Body of pancreas (tissue), 4 donors: ENCODE measurements at regions not wholly inside any gene's neighbourhood (a gene's known extent, or its start where the extent isn't known, plus 50 kb on each side); places are given as distances from the start of the nearest gene placed in this dataset.

Experiments used
- POLR2A ChIP-seq, 3 donors: fragments of 450-650 bp; IDR thresholded peaks; one replicate each; pipeline ENCODE4 v1.6.1; 2016; ENCODE audit warnings: antibody characterized with exemption in 3 of 3, mild to moderate bottlenecking in 2 of 3
- TF ChIP-seq, protein P1 (sequence below), 7 experiments: fragments of 450-650 bp in 4 of 7; fragments of 200-600 bp in 3 of 7; sonication (generic) in 3 of 7; IDR thresholded peaks; one replicate each; pipeline ENCODE4 v1.5.1; 2016 to 2019; ENCODE audit warnings: antibody characterized with exemption in 7 of 7

- TF ChIP-seq, protein P1, sequence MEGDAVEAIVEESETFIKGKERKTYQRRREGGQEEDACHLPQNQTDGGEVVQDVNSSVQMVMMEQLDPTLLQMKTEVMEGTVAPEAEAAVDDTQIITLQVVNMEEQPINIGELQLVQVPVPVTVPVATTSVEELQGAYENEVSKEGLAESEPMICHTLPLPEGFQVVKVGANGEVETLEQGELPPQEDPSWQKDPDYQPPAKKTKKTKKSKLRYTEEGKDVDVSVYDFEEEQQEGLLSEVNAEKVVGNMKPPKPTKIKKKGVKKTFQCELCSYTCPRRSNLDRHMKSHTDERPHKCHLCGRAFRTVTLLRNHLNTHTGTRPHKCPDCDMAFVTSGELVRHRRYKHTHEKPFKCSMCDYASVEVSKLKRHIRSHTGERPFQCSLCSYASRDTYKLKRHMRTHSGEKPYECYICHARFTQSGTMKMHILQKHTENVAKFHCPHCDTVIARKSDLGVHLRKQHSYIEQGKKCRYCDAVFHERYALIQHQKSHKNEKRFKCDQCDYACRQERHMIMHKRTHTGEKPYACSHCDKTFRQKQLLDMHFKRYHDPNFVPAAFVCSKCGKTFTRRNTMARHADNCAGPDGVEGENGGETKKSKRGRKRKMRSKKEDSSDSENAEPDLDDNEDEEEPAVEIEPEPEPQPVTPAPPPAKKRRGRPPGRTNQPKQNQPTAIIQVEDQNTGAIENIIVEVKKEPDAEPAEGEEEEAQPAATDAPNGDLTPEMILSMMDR (IDR thresholded peaks at IDR 0.05), result no peak
- no peak for TF ChIP-seq POLR2A (IDR thresholded peaks at IDR 0.05)
Observed at GRCh38 chr4:175405961-175406360, 406.1 kb downstream of the GPM6A start.
